ENCODE measurements at regions not wholly inside any gene's neighbourhood (a gene's known extent, or its start where the extent isn't known, plus 50 kb on each side); places are given as distances from the start of the nearest gene placed in this dataset.

GRCh38 chr20:12528591-12529041 is 480.2 kb upstream of the SPTLC3 start:
- H3K27me3 ChIP-seq (ENCODE audit: insufficient read depth in 3 of 3, low read length in 2 of 3): no peaks in the 10 kb centered on the region
- ATAC-seq: no peak
- 22 to 26% (median 24%) methylated on average over 3 of the region's 3 CpGs for WGBS, 3 donors

DNA sequence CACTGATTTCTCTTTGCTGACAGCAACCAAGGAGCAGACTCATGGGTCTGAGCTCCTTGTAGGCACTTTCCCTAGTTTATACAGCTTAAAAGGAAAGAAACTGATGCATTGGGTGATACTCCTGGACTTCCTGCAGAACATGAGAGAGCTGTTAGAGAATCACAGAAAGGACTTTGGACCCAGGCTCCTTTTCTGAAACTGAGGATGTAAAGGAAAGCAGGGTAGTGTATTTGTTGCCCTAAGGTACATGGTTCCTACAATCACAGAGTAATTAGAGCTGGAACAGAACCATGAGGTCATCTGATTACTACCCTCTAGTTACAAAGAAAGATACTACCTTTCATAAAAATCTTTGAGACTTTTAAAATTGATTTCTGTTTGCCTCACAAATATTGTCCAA is 477.1 kb upstream of the SPTLC3 start:
- Histone ChIP-seq H3K27me3 (ENCODE audit: insufficient read depth in 3 of 3, low read length in 2 of 3) (no peaks in the 10 kb centered on the region), H3K4me1 (no peaks in the 10 kb centered on the region), H3K36me3 (ENCODE audit: insufficient read depth in 1 of 2, low read depth in 1 of 2) (no peaks in the 10 kb centered on the region), H3K27ac (no peak overlapping the region), H3K4me3 (no peak overlapping the region), H3K9me3 (no peaks in the 10 kb centered on the region)
- ATAC-seq: no peak
- TF ChIP-seq, protein P1, sequence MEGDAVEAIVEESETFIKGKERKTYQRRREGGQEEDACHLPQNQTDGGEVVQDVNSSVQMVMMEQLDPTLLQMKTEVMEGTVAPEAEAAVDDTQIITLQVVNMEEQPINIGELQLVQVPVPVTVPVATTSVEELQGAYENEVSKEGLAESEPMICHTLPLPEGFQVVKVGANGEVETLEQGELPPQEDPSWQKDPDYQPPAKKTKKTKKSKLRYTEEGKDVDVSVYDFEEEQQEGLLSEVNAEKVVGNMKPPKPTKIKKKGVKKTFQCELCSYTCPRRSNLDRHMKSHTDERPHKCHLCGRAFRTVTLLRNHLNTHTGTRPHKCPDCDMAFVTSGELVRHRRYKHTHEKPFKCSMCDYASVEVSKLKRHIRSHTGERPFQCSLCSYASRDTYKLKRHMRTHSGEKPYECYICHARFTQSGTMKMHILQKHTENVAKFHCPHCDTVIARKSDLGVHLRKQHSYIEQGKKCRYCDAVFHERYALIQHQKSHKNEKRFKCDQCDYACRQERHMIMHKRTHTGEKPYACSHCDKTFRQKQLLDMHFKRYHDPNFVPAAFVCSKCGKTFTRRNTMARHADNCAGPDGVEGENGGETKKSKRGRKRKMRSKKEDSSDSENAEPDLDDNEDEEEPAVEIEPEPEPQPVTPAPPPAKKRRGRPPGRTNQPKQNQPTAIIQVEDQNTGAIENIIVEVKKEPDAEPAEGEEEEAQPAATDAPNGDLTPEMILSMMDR (IDR thresholded peaks at IDR 0.05): no peak
- DNase-seq: no peak
- intact Hi-C loops (cut with DNase I): no loop called here

More at GRCh38 chr20:12528591-12529041, 480.2 kb upstream of the SPTLC3 start:
- Histone ChIP-seq H3K4me1 (no peaks in the 10 kb centered on the region), H3K4me3 (no peak overlapping the region), H3K9me3 (no peaks in the 10 kb centered on the region), H3K36me3 (ENCODE audit: insufficient read depth in 1 of 2, low read depth in 1 of 2) (no peaks in the 10 kb centered on the region), H3K27ac (no peak overlapping the region)
- DNase-seq: no peak
- TF ChIP-seq, protein P1 (IDR thresholded peaks at IDR 0.05): no peak
- intact Hi-C loops (cut with DNase I): no loop called here

- no peak for ATAC-seq
Measured at GRCh38 chr20:12535316-12535715, 473.5 kb upstream of the SPTLC3 start.

GRCh38 chr20:12535770-12536169 is 473.0 kb upstream of the SPTLC3 start:
- WGBS, 3 donors: 96 to 100% (median 98%) methylated on average over 2 of the region's 2 CpGs

More at GRCh38 chr20:12535316-12535715, 473.5 kb upstream of the SPTLC3 start:
- Histone ChIP-seq H3K9me3 (no peaks in the 10 kb centered on the region), H3K36me3 (ENCODE audit: insufficient read depth in 1 of 2, low read depth in 1 of 2) (no peaks in the 10 kb centered on the region), H3K4me3 (no peak overlapping the region), H3K27me3 (ENCODE audit: insufficient read depth in 3 of 3, low read length in 2 of 3) (no peaks in the 10 kb centered on the region), H3K27ac (no peak overlapping the region), H3K4me1 (no peaks in the 10 kb centered on the region)
- intact Hi-C loops (cut with DNase I): no loop called here
- TF ChIP-seq, protein P1 (IDR thresholded peaks at IDR 0.05): no peak
- no peak for DNase-seq
- 23 to 41% (median 38%) methylated on average over 1 of the region's 1 CpG for WGBS, 3 donors

DNA sequence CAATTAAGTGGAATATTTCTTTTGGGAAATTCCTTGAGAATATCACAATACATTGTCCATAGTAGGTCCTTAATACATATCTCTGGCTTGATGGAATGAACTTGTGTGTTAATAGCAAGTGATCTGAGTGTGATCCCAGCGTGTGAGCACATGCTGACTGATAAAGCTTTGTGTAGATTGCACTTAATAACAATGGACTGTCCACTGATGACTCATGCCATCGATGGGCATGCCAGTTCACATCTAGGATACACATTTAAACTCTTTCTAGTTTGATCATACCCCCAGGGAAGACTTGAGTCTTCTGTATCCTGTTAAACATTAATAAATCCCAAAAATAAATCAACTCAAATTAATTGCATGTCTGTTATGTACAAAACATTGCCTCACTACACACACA is 454.3 kb upstream of the SPTLC3 start:
- no peak overlapping the region for H3K27ac ChIP-seq
- no peaks in the 10 kb centered on the region for H3K4me1 ChIP-seq
- TF ChIP-seq, protein P1 (IDR thresholded peaks at IDR 0.05): no peak
- intact Hi-C loops (cut with DNase I): no loop called here
- WGBS, 3 donors: 71 to 81% (median 71%) methylated on average over 2 of the region's 2 CpGs
- H3K9me3 ChIP-seq: no peaks in the 10 kb centered on the region
- no peak overlapping the region for H3K4me3 ChIP-seq
- no peaks in the 10 kb centered on the region for H3K36me3 ChIP-seq (ENCODE audit: insufficient read depth in 1 of 2, low read depth in 1 of 2)
- DNase-seq (no peak), ATAC-seq (no peak)
- H3K27me3 ChIP-seq (ENCODE audit: insufficient read depth in 3 of 3, low read length in 2 of 3): no peaks in the 10 kb centered on the region

More at GRCh38 chr20:12535770-12536169, 473.0 kb upstream of the SPTLC3 start:
- H3K9me3 ChIP-seq: no peaks in the 10 kb centered on the region
- H3K27ac ChIP-seq: no peak overlapping the region
- TF ChIP-seq, protein P1 (IDR thresholded peaks at IDR 0.05): no peak
- no peak for DNase-seq
- intact Hi-C loops (cut with DNase I): no loop called here
- no peaks in the 10 kb centered on the region for H3K4me1 ChIP-seq
- H3K27me3 ChIP-seq (ENCODE audit: insufficient read depth in 3 of 3, low read length in 2 of 3): no peaks in the 10 kb centered on the region
- no peaks in the 10 kb centered on the region for H3K36me3 ChIP-seq (ENCODE audit: insufficient read depth in 1 of 2, low read depth in 1 of 2)
- H3K4me3 ChIP-seq: no peak overlapping the region
- ATAC-seq: no peak
